ENCODE measurements at regions not wholly inside any gene's neighbourhood (a gene's known extent, or its start where the extent isn't known, plus 50 kb on each side); places are given as distances from the start of the nearest gene placed in this dataset.

- TF ChIP-seq SIN3A (IDR thresholded peaks at IDR 0.05; ENCODE audit: borderline replicate concordance in 2 of 2, control insufficient read depth in 1 of 2, low read depth in 2 of 2, low read length in 2 of 2) (no peak), BRCA1 (IDR thresholded peaks at IDR 0.05) (no peak), BRCA1 (CRISPR knock-in tag; IDR thresholded peaks at IDR 0.05) (no peak), AFF4 (CRISPR knock-in tag; IDR thresholded peaks at IDR 0.05) (no peak), POLR2A (conservative IDR thresholded peaks at IDR 0.05) (no peak), HNRNPK (IDR thresholded peaks at IDR 0.05; ENCODE audit: low read depth, low read length, poor library complexity, severe bottlenecking) (no peak), EP300 (IDR thresholded peaks at IDR 0.05; ENCODE audit: low read length) (no peak), ZNF274 (IDR thresholded peaks at IDR 0.05; ENCODE audit: borderline replicate concordance, low read depth, low read length) (no peak), ZNF165 (CRISPR knock-in tag; IDR thresholded peaks at IDR 0.05; ENCODE audit: borderline replicate concordance) (no peak)
- TF ChIP-seq, protein P1, sequence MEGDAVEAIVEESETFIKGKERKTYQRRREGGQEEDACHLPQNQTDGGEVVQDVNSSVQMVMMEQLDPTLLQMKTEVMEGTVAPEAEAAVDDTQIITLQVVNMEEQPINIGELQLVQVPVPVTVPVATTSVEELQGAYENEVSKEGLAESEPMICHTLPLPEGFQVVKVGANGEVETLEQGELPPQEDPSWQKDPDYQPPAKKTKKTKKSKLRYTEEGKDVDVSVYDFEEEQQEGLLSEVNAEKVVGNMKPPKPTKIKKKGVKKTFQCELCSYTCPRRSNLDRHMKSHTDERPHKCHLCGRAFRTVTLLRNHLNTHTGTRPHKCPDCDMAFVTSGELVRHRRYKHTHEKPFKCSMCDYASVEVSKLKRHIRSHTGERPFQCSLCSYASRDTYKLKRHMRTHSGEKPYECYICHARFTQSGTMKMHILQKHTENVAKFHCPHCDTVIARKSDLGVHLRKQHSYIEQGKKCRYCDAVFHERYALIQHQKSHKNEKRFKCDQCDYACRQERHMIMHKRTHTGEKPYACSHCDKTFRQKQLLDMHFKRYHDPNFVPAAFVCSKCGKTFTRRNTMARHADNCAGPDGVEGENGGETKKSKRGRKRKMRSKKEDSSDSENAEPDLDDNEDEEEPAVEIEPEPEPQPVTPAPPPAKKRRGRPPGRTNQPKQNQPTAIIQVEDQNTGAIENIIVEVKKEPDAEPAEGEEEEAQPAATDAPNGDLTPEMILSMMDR (IDR thresholded peaks at IDR 0.05 in 2 of 3, conservative IDR thresholded peaks at IDR 0.05 in 1 of 3; ENCODE audit: insufficient read depth in 2 of 3, low read depth in 1 of 3, low read length in 3 of 3), result no peak
These were observed 51.4 kb upstream of the IQSEC1 start for GRCh38 chr3:13124631-13125030.

Measured in K562 (cell line).